ENCODE measurements at regions not wholly inside any gene's neighbourhood (a gene's known extent, or its start where the extent isn't known, plus 50 kb on each side); places are given as distances from the start of the nearest gene placed in this dataset.

GRCh38 chr12:131527736-131528135 is 183.2 kb upstream of the SFSWAP start:
- TF ChIP-seq CTCF (IDR thresholded peaks at IDR 0.05), result no peak
- no peak for TF ChIP-seq POLR2A (IDR thresholded peaks at IDR 0.05)
